K562 (cell line): ENCODE measurements at regions not wholly inside any gene's neighbourhood (a gene's known extent, or its start where the extent isn't known, plus 50 kb on each side); places are given as distances from the start of the nearest gene placed in this dataset.

Experiments used
- ATAC-seq: fragments of 200-7000 bp; cut with Tn5 transposase; 3 replicates; pipeline ENCODE4 v1.9.1; 2020; ENCODE audit warnings: moderate library complexity
- BruUV-seq: library from RNA; stranded (reverse); fragments of 400-500 nt; replicated peaks from 2 replicates; lab custom pipeline; 2021; lab: Mats Ljungman, UMichigan
- CTCF ChIA-PET: fragments of 300-600 bp; formaldehyde crosslinking; extraction: SDS; loops from one replicate; lab custom pipeline; 2021; ENCODE audit warnings: low intra/inter-chr PET ratio; lab: Yijun Ruan, JAX
- POLR2A ChIA-PET: fragments of 300-600, 350-650 bp; sonication (Branson Sonifier 250); formaldehyde crosslinking; extraction: SDS; loops from one replicate; lab custom pipeline; 2021; ENCODE audit warnings: antibody characterized with exemption, inconsistent platforms; lab: Yijun Ruan, JAX
- DNase-seq, 4 experiments: peaks; one replicate each; pipeline versions ENCODE4 v3.0.0 to v3.0.0-alpha.2; 2011 to 2018; ENCODE audit warnings: low spot score in 3 of 4, mixed read lengths in 3 of 4; ENCODE audit errors: extremely low read depth in 1 of 4
- FAIRE-seq: peaks from 2 replicates; lab custom pipeline; 2011; peaks lifted over from hg19 to GRCh38; lab: Jason Lieb, UNC
- H2AFZ ChIP-seq: 2 replicates; pipeline ENCODE4 v1.6.0; 2011; ENCODE audit warnings: low read depth, low read length, control low read depth, inconsistent platforms
- H3K27ac ChIP-seq: fragments of 200-600 bp; 3 replicates; pipeline ENCODE4 v1.8.0; 2011; ENCODE audit warnings: low read depth, mild to moderate bottlenecking, control low read depth, inconsistent platforms, low read length, moderate library complexity, mixed read lengths; ENCODE audit errors: extremely low read depth
- H3K27me3 ChIP-seq, 2 experiments: fragments of 300-600 bp in 1 of 2; 2 replicates in 1 of 2; 3 replicates in 1 of 2; pipeline versions ENCODE4 v1.6.0 to v1.8.0; 2011; ENCODE audit warnings: inconsistent platforms in 2 of 2, low read length in 2 of 2, mild to moderate bottlenecking in 1 of 2, mixed read lengths in 1 of 2, moderate library complexity in 1 of 2; ENCODE audit not compliant: control insufficient read depth in 2 of 2, insufficient read depth in 2 of 2
- H3K36me3 ChIP-seq: fragments of 300-600 bp; 3 replicates; pipeline ENCODE4 v1.8.0; 2011; ENCODE audit warnings: mild to moderate bottlenecking, low read length, inconsistent platforms; ENCODE audit not compliant: control insufficient read depth, insufficient read depth
- H3K4me1 ChIP-seq, 2 experiments: fragments of 200-600 bp in 1 of 2; replicated peaks in 1 of 2; 2 replicates in 1 of 2; 3 replicates in 1 of 2; pipeline versions ENCODE4 v1.5.1 to v1.8.0; 2011; ENCODE audit warnings: inconsistent platforms in 2 of 2, low read length in 2 of 2, mild to moderate bottlenecking in 1 of 2, mixed read lengths in 1 of 2, moderate library complexity in 1 of 2; ENCODE audit not compliant: control insufficient read depth in 2 of 2, insufficient read depth in 2 of 2
- H3K4me2 ChIP-seq: 2 replicates; pipeline ENCODE4 v1.6.1; 2011; ENCODE audit warnings: low read length, control low read depth, inconsistent platforms, mixed read lengths; ENCODE audit not compliant: insufficient read depth
- H3K4me3 ChIP-seq: fragments of 200-600 bp; sonication (generic), shearing (Covaris generic); 2 replicates; pipeline ENCODE4 v1.5.1; 2016; ENCODE audit warnings: control low read depth, inconsistent platforms
- H3K79me2 ChIP-seq: fragments of 200-600 bp; 3 replicates; pipeline ENCODE4 v1.8.0; 2011; ENCODE audit warnings: low read length, inconsistent platforms; ENCODE audit not compliant: control insufficient read depth, insufficient read depth
- H3K9ac ChIP-seq, 2 experiments: 2 replicates each; pipeline versions ENCODE4 v1.6.0 to v1.6.1; 2011; ENCODE audit warnings: low read depth in 2 of 2, low read length in 2 of 2, control low read depth in 1 of 2, inconsistent platforms in 1 of 2, mild to moderate bottlenecking in 1 of 2, mixed read lengths in 1 of 2; ENCODE audit not compliant: insufficient read depth in 1 of 2
- H3K9me1 ChIP-seq: one replicate; pipeline ENCODE4 v1.6.0; 2011; ENCODE audit warnings: inconsistent platforms, mild to moderate bottlenecking, low read length, moderate library complexity; ENCODE audit not compliant: control insufficient read depth, insufficient read depth
- H3K9me3 ChIP-seq: replicated peaks from 2 replicates; pipeline ENCODE4 v1.5.1; 2011; ENCODE audit warnings: low read depth, low read length, inconsistent platforms; ENCODE audit not compliant: control insufficient read depth, insufficient read depth
- H4K20me1 ChIP-seq: replicated peaks from 2 replicates; pipeline ENCODE4 v1.6.1; 2011; ENCODE audit warnings: low read length, inconsistent platforms, mixed read lengths; ENCODE audit not compliant: control insufficient read depth, insufficient read depth
- ATF4 ChIP-seq: fragments of 450-650 bp; formaldehyde crosslinking; IDR thresholded peaks from 2 replicates; pipeline ENCODE4 v1.4.0; 2022; ENCODE audit warnings: mild to moderate bottlenecking, moderate library complexity
- GTF2E2 ChIP-seq: fragments of 200-800 bp; sonication (Bioruptor generic); IDR thresholded peaks from 2 replicates; pipeline ENCODE4 v1.6.1; 2016; ENCODE audit warnings: missing genetic modification characterization, missing compliant biosample characterization
- MECOM ChIP-seq: fragments of 250-450 bp; sonication (Bioruptor Pico); IDR thresholded peaks from 2 replicates; pipeline ENCODE4 v1.8.0; 2022; ENCODE audit warnings: inconsistent platforms
- MEIS2 ChIP-seq: fragments of 450-650 bp; IDR thresholded peaks from 2 replicates; pipeline ENCODE4 v1.6.1; 2014; ENCODE audit warnings: mild to moderate bottlenecking; ENCODE audit not compliant: partially characterized antibody
- whole genome bisulfite sequencing: fragments of 100-300 bp; shearing (Covaris generic); methylation state at CpG from one replicate; pipeline ENCODE4 v1.1.6; 2016; ENCODE audit warnings: low coverage, mixed read lengths; ENCODE audit not compliant: insufficient coverage; ENCODE audit errors: missing lambda C conversion rate; 5-methylcytosine and 5-hydroxymethylcytosine counted together
- in situ Hi-C: fragments of 300-500 bp; cut with MboI; formaldehyde crosslinking; loops from 4 replicates; pipeline ENCODE4 v1.15.0; 2018; ENCODE audit warnings: inconsistent platforms, mixed read lengths
- intact Hi-C: fragments of 100-400 bp; cut with micrococcal nuclease; formaldehyde crosslinking; loops from 2 replicates; pipeline ENCODE4 v1.14.2; 2022
- TF ChIP-seq, protein P1 (sequence below): fragments of 450-650 bp; IDR thresholded peaks from 2 replicates; pipeline ENCODE4 v1.6.1; 2016
- TF ChIP-seq, protein P2 (sequence below), 2 experiments: IDR thresholded peaks in 1 of 2; conservative IDR thresholded peaks in 1 of 2; 2 replicates each; pipeline ENCODE4 v1.6.1; 2016; ENCODE audit warnings: low read depth in 2 of 2, mild to moderate bottlenecking in 1 of 2, missing compliant biosample characterization in 1 of 2, missing genetic modification characterization in 1 of 2, moderate library complexity in 1 of 2

DNA sequence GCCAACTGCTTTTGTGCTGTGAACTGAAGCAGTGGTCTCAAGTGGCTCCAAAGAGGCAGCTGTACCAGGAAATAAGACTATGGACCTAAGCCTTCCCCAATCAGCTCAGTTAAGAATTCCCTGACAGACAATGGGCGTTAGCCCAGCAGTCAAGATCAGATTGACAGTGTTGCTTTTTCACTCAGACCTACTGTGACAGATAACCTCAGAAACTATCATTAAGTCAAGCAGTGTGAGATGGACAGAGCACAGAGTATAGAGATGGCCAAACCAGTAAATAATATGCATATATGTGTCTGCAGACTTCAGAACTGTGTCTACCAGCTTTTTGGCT is 215.3 kb downstream of the ZFP36L2 start:
- FAIRE-seq = peak; percentile 84
- DNase-seq = peak in 2 of 4 experiments; percentile 33 to 41
- Histone ChIP-seq H3K9ac (no peak overlapping the region), H3K27me3 (no peaks in the 10 kb centered on the region), H3K9me3 (no peaks in the 10 kb centered on the region), H3K9me1 (no peaks in the 10 kb centered on the region), H3K27ac (peak overlapping the region; percentile 8; the same call in 1 of the 3 replicates), H2AFZ (peak overlapping the region; percentile 7; the same call in 1 of the 2 replicates), H4K20me1 (no peaks in the 10 kb centered on the region), H3K79me2 (no peaks in the 10 kb centered on the region), H3K4me1 (peaks cover 4 to 9% of the 10 kb centered on the region in 2 experiments; a peak in 4 of 5 replicates), H3K4me3 (no peak overlapping the region), H3K4me2 (no peak overlapping the region), H3K36me3 (no peaks in the 10 kb centered on the region)
- 0% methylated on average over 1 of the region's 1 CpG for WGBS
- CTCF ChIA-PET = no interaction called here
- TF ChIP-seq, protein P1, sequence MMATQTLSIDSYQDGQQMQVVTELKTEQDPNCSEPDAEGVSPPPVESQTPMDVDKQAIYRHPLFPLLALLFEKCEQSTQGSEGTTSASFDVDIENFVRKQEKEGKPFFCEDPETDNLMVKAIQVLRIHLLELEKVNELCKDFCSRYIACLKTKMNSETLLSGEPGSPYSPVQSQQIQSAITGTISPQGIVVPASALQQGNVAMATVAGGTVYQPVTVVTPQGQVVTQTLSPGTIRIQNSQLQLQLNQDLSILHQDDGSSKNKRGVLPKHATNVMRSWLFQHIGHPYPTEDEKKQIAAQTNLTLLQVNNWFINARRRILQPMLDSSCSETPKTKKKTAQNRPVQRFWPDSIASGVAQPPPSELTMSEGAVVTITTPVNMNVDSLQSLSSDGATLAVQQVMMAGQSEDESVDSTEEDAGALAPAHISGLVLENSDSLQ = peak; percentile 82
- TF ChIP-seq, protein P2, sequence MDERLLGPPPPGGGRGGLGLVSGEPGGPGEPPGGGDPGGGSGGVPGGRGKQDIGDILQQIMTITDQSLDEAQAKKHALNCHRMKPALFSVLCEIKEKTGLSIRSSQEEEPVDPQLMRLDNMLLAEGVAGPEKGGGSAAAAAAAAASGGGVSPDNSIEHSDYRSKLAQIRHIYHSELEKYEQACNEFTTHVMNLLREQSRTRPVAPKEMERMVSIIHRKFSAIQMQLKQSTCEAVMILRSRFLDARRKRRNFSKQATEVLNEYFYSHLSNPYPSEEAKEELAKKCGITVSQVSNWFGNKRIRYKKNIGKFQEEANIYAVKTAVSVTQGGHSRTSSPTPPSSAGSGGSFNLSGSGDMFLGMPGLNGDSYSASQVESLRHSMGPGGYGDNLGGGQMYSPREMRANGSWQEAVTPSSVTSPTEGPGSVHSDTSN (CRISPR knock-in tag; IDR thresholded peaks at IDR 0.05; ENCODE audit: low read depth) = no peak
- TF ChIP-seq, protein P2 (tag; conservative IDR thresholded peaks at IDR 0.05; ENCODE audit: low read depth) = 0 out of 2 replicates have a peak, but pooled peaks have one; percentile 42
- TF ChIP-seq GTF2E2 (tag) = no peak
- no peak for TF ChIP-seq MECOM (CRISPR knock-in tag)
- TF ChIP-seq MEIS2 = peak; percentile 60
- no peak for TF ChIP-seq ATF4
- POLR2A ChIA-PET = interaction anchor here (0.6 to 1.5 kb wide), 5 partner anchors 8 to 55 kb away, joined by 3 to 8 read pairs (median 3); no protein-coding TSS in a partner anchor
- ATAC-seq = peak; percentile 70
- intact Hi-C loops = no loop called here
- no TSS peak for BruUV-seq
- in situ Hi-C loops = no loop called here
